Stimulated activated CD4-positive, alpha-beta T cell treated with anti-CD3 and anti-CD28 coated beads, Interleukin-12 subunit alpha, Interleukin-12 subunit beta, amount 100 ng/mL, for 24 hours (primary cell): ENCODE measurements at regions not wholly inside any gene's neighbourhood (a gene's known extent, or its start where the extent isn't known, plus 50 kb on each side); places are given as distances from the start of the nearest gene placed in this dataset.

Experiments
- DNase-seq, 2 experiments: peaks; one replicate each; pipeline ENCODE4 v3.0.0-alpha.2; 2020; ENCODE audit warnings: low read depth in 2 of 2

- no peak for DNase-seq
Observed at GRCh38 chr7:46028246-46028645, 107.2 kb upstream of the IGFBP3 start.

DNA sequence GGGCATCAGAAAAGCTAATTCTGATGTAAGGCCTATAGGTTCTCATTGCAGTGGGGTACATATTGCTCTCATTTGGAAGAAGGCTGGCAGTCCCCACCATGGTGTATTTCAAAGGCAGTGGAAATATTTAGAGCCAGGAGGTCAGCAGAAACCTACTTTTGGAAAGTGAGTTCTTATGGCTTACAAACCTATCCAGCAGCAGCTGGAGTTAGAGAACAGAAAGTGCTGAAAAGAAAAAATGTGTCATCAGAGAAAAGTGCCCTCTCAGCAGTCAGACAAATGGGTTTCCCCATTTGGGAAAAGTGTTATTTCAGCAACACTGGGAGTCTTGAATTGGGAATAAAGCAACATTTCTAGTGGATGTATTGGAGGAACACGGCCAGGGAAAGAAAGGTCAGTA is 105.7 kb upstream of the IGFBP3 start:
- DNase-seq, result no peak

DNA sequence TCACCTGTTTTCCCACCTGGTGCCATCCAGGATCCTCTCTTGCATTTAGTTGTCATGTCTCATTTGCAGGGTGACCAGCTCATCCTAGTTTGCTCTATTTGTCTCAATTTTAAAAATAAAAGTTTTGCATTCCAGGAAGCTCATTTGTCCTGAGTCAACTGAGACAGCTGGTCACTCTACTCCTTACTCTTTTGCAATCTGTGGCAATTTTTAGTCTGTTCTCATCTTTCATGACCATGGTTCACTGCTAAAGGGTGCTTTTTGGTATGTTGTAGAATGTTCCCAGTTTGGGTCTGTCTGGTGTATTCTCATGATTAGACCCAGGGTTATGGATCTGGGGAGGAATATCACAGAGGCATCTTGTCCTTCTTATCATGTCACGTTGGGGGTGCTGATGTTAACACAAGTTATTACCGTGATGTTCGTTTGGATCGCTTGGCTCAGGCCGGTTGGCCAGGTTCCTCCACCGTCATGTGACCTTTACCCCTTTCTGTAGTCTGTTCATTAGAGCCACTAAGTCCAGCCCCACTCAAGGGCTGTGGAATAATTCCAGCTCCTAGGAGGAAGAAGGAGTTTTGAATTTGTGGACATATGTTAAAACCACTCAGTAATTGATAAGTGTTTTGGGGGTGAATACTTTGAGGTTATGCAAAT is 103.3 kb upstream of the IGFBP3 start:
- DNase-seq, result no peak

GRCh38 chr7:46022397-46022796 is 101.3 kb upstream of the IGFBP3 start:
- DNase-seq, result no peak

- DNase-seq, result no peak
Observed at GRCh38 chr7:46015107-46015868, 94.2 kb upstream of the IGFBP3 start.

DNA sequence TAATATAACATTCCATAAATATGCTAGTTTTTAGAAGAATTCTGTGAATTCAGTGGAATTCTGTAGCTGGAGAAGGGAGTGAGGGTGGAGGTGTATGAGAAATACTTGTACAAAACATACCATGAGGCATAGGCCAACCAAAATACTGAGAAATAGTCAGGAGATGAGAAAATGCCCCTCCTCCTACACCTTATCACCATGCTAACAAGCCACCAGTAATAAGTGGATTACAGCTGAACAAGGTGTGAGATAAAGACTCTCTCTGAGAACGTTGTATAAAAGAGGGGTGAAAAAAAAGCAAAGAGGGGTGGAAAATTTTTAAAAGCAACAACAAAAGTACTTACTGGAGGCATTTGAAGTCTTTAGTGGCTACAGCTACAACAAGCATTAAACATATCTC is 90.4 kb upstream of the IGFBP3 start:
- DNase-seq, result no peak

GRCh38 chr7:46011059-46011458 is 90.0 kb upstream of the IGFBP3 start:
- DNase-seq, result no peak

DNA sequence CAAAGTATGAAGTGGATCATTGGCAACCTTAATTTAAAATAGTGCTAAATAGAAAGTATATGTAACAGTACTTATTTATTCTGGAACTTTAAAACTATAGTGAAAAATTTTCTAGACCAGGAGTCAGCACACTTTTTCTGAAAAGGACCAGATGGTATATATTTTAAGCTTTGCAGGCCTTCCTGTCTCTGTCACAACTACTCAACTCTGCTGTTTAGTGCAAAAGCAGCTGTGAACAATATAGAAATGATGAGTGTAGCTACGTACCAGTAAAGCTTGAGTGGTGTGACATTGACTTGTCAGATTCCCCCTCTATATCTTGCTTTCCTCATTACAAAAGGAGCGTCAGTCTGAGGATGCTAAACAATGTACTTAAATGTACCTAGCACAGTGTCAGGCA is 88.1 kb upstream of the IGFBP3 start:
- DNase-seq, result no peak

- no peak for DNase-seq
Observed at GRCh38 chr7:46007990-46008643, 87.0 kb upstream of the IGFBP3 start.

DNA sequence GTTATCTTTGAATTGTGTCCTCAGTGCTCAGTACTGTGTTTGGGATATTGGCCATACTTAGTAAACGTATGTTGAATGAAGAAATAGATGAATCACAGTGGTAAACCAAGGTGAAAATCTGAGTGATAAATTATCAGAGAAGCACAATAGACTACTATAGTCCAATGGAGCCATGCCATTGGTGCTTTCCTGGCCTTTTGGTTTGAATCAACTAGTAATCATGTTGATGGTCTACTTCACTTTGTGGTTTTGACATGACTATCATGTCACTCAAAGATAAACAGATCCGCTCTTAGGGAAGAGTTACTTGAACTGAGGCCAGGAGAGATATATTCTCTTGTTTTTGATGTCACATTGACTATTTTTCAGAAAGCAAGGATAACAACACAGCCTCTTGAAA is 86.1 kb upstream of the IGFBP3 start:
- DNase-seq, result no peak

GRCh38 chr7:46006723-46007122 is 85.7 kb upstream of the IGFBP3 start:
- no peak for DNase-seq

DNA sequence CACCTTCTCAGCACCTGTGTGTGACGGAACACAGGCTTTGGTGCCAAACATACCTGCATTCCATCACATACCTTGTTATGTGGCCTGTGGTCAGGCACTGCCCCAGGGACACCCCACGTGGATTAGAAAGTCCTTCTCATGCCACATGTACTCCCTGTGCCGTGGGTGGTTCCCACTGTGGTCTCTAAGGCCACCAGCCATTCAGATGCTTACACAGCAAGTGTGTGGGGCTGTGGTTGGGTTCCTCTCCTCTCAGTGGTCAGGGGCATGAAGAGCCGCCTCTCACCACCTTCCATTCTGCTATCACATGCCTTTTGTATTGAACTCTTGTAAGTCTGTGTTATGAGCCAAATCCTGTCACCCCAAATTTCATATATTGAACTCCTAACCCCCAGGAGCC is 85.1 kb upstream of the IGFBP3 start:
- no peak for DNase-seq

DNA sequence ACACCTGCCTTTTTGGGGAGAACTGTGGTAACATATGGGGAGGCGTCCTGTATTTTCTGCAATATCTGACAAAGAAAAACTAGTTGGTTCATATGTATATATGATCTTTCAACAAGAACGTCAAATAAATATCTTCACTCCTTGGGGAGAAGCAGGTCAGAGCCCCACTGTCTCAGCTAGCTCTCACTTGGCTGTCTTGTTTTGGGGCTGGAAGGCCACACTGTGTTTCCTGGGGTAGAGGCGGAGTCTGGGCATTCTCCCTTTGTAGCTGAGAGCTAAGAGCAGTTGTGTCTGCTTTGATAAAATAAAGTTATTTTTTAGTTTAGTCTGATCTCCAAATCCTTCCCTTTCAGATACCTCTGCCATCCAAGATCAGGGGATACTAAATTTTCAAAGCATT is 83.9 kb upstream of the IGFBP3 start:
- no peak for DNase-seq

DNA sequence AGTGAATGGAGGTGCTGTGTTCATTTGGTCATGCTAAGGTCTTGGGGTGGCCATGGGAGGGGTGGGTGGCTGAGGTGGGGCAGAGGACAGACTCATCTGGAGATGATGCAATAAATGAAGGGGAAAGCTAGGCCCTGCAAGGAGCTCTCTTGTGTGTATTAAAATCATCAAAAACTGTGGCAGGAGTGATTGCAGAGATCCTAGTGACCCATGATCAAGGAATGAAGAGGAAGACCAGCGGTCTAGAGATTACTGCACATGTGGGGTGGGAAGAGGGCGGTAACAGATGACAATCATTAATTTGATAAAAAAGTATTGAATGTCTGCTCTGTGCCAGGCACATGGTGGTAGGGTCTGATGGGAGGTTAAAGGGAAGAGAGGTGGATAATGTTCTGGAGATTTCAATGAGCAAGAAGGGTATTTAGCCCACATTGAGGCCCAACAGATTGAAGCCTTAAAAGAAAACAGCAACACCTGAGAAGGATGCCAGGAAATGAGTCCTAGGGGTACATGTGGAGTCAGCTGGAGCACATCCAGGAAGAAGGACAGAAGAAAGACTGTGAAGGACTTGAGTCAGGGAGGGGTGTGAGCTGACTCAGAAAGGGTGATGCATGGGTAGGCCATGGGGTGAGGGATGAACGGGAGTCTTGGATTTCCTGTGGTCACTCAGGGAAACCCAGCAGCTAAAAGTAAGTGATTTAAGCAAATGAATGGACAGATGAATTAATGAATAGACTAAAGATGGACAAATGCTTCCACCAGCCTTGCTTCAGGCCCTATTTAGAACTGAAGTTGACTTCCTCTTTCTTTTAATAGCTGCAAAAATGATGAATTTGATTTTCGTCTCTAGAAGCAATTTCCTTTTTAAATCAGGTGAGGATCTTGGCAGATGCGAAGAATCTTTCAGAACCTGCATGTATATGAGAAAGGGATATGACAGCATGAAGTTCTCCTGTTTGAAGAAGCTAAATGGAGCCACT is 83.1 kb upstream of the IGFBP3 start:
- DNase-seq, result no peak

DNA sequence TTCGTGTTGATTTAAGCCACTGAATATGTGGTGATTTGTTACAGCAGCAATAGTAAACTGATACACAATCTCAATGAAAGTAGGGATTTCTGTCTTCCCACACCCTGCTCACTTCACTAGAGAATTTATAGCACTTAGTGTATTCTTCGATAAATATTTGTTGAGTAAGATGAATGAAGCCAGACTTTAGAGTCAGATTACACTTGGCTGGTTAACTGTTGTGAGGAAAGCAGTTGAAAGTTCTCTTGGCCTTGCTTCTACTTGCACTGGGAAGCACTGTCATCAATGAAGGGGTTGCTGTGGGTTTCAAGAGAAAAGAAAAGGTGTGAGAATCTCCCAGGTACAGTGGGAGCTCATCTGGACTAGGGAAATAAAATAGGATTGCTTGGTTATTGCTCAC is 82.1 kb upstream of the IGFBP3 start:
- no peak for DNase-seq

- no peak for DNase-seq
Observed at GRCh38 chr7:46000513-46000912, 79.4 kb upstream of the IGFBP3 start.

GRCh38 chr7:45999541-45999940 is 78.5 kb upstream of the IGFBP3 start:
- DNase-seq, result no peak

DNA sequence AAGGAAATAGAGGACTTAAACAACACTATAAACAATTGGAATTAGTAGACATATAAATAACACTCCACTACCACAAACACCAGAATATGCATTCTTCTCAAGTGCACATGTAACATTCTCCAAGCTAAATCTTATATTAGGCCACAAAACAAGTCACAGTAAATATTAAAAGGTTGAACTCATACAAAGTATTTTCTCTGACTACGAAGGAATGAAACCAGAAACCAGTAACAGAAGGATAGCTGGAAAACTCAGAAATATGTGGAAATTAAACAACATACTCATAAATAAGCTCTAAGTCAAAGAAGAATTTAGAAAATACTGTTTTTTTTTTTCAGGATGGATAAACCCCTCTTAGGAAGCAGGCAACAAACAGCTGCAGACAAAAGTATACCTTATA is 77.4 kb upstream of the IGFBP3 start:
- DNase-seq, result no peak

DNA sequence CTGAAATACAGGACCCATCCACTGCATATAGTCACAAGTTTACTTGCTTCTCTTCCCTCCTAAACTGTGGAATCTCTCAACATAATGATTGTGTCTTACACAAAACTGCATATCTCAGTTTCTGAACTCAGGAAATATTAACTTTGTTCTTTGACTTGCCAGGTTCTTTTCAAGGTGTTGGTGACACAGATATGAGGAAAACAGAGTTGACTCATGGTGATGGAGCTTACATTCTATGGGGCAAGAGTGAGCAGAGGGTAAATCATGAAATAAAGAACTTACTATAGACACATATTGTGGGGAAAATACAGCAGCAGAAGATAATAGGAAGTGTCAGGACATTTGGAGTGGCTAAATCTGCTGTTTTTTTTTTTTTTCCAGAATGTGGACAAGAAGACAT is 72.5 kb upstream of the IGFBP3 start:
- no peak for DNase-seq

DNA sequence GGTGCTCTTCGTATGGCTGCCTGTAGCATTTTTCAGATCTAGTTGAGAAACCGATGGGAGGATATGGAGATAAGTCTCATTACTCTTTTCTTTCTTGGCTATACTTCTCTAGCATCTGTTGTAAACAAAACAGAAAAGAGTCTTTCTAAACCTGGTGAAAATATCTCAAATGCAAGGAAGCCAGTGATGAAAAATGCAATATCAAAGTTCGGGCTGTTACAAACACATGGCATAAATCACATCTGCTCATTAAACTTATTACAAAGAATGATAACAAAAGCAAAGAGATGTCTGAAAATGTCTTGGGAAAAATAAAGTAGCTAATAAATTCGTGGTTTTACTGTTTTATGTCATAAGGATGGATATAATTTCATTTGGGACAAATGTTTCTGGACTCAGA is 71.8 kb upstream of the IGFBP3 start:
- no peak for DNase-seq

DNA sequence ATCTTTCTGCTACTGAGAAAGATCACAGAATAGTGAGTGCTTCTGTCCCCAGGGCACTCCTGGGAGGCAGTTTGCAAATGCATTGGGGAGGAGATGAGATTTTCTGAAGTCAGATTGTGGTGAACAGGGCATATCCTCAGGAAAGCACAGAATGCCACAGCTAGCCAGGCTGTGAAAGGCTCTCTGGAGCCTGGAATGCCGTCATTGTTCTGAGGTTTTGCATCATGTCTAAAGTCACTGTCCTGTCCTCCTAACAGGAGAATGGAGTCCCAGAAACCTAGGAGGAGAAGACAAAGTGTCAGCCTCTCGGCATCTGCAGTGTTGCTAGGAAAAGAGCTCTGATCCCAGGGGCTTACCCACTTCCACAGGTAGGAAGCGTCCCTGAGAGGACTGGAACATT is 69.2 kb upstream of the IGFBP3 start:
- no peak for DNase-seq
